B cell (primary cell): ENCODE measurements at regions not wholly inside any gene's neighbourhood (a gene's known extent, or its start where the extent isn't known, plus 50 kb on each side); places are given as distances from the start of the nearest gene placed in this dataset.

ENCODE experiments used
- ATAC-seq: fragments of 200-7000 bp; cut with Tn5 transposase; one replicate; pipeline ENCODE4 v1.10.0; 2021; ENCODE audit warnings: low read depth, mild to moderate bottlenecking, moderate number of reproducible peaks, moderate library complexity
- CTCF ChIA-PET: fragments of 350-600 bp; sonication (Branson Sonifier 250); formaldehyde crosslinking; loops from one replicate; lab custom pipeline; 2021; ENCODE audit warnings: antibody characterized with exemption, inconsistent platforms; lab: Charles Lee
- POLR2A ChIA-PET: fragments of 350-600 bp; sonication (Branson Sonifier 250); formaldehyde crosslinking; loops from one replicate; lab custom pipeline; 2021; ENCODE audit warnings: antibody characterized with exemption; lab: Charles Lee
- DNase-seq: peaks from one replicate; pipeline ENCODE4 v3.0.0; 2013
- H2AFZ ChIP-seq: 2 replicates; pipeline ENCODE4 v1.6.1; 2012; ENCODE audit warnings: mild to moderate bottlenecking, low read depth, low read length; ENCODE audit not compliant: insufficient read depth, poor library complexity, severe bottlenecking
- H3K27ac ChIP-seq, 2 donors: 1 replicate in 1 of 2; 2 replicates in 1 of 2; pipeline ENCODE4 v1.5.1; 2012 to 2013; ENCODE audit warnings: low read length in 2 of 2, mild to moderate bottlenecking in 2 of 2, moderate library complexity in 1 of 2
- H3K27me3 ChIP-seq, 4 experiments: fragments of 200-600 bp in 1 of 4; sonication (generic) in 1 of 4; replicated peaks in 1 of 4; 1 replicate in 2 of 4; 2 replicates in 2 of 4; pipeline versions ENCODE4 v1.6.1 to v1.7.0; 2013 to 2016; ENCODE audit warnings: low read length in 3 of 4, mild to moderate bottlenecking in 2 of 4, mixed read lengths in 1 of 4, moderate library complexity in 1 of 4; ENCODE audit not compliant: insufficient read depth in 4 of 4, control insufficient read depth in 3 of 4; ENCODE audit errors: control extremely low read depth in 1 of 4
- H3K36me3 ChIP-seq, 2 experiments: replicated peaks in 1 of 2; 1 replicate in 1 of 2; 2 replicates in 1 of 2; pipeline versions ENCODE4 v1.6.1 to v1.7.1; 2013; ENCODE audit warnings: low read length in 1 of 2; ENCODE audit not compliant: insufficient read depth in 2 of 2, control insufficient read depth in 1 of 2; ENCODE audit errors: control extremely low read depth in 1 of 2, extremely low read depth in 1 of 2
- H3K4me1 ChIP-seq, 2 donors: fragments of 200-600 bp in 1 of 2; sonication (generic) in 1 of 2; 1 replicate in 1 of 2; 2 replicates in 1 of 2; pipeline versions ENCODE4 v1.5.1 to v1.6.1; 2013 to 2017; ENCODE audit warnings: low read length in 2 of 2; ENCODE audit not compliant: control insufficient read depth in 2 of 2, insufficient read depth in 2 of 2
- H3K4me2 ChIP-seq: replicated peaks from 2 replicates; pipeline ENCODE3; 2012; ENCODE audit warnings: mild to moderate bottlenecking, low read depth, low read length; ENCODE audit not compliant: poor library complexity, severe bottlenecking
- H3K4me3 ChIP-seq, 5 experiments: fragments of 200-600 bp in 1 of 5; sonication (generic) in 1 of 5; 1 replicate in 3 of 5; 2 replicates in 2 of 5; pipeline versions ENCODE4 v1.5.1 to v1.7.0; 2011 to 2016; ENCODE audit warnings: low read length in 4 of 5, mild to moderate bottlenecking in 4 of 5, low read depth in 2 of 5, control low read depth in 1 of 5, moderate library complexity in 1 of 5; ENCODE audit not compliant: insufficient read depth in 1 of 5; ENCODE audit errors: control extremely low read depth in 1 of 5, extremely low read depth in 1 of 5
- H3K79me2 ChIP-seq: fragments of 200-600 bp; sonication (generic); one replicate; pipeline ENCODE4 v1.6.0; 2016; ENCODE audit warnings: low read length; ENCODE audit not compliant: control insufficient read depth, insufficient read depth
- H3K9ac ChIP-seq: fragments of 200-600 bp; sonication (generic); 2 replicates; pipeline ENCODE4 v1.6.1; 2017; ENCODE audit warnings: mild to moderate bottlenecking, low read length, moderate library complexity
- H3K9me3 ChIP-seq, 3 donors: one replicate each; pipeline versions ENCODE4 v1.6.1 to v1.7.1; 2013; ENCODE audit warnings: low read length in 2 of 3; ENCODE audit not compliant: control insufficient read depth in 2 of 3, insufficient read depth in 1 of 3; ENCODE audit errors: control extremely low read depth in 1 of 3
- H4K20me1 ChIP-seq: 2 replicates; pipeline ENCODE4 v1.6.0; 2012; ENCODE audit warnings: mild to moderate bottlenecking, low read length; ENCODE audit not compliant: insufficient read depth, control insufficient read depth, poor library complexity, severe bottlenecking
- H3K27ac Mint-ChIP-seq: one replicate; pipeline ENCODE4 v1.8.0; 2021; ENCODE audit warnings: mixed read lengths
- H3K27me3 Mint-ChIP-seq: one replicate; pipeline ENCODE4 v1.8.0; 2021; ENCODE audit warnings: mixed read lengths
- H3K4me1 Mint-ChIP-seq: one replicate; pipeline ENCODE4 v1.8.0; 2021; ENCODE audit warnings: mixed read lengths
- H3K4me3 Mint-ChIP-seq: one replicate; pipeline ENCODE4 v1.8.0; 2021; ENCODE audit warnings: mixed read lengths
- H3K9me3 Mint-ChIP-seq: one replicate; pipeline ENCODE4 v1.8.0; 2022; ENCODE audit warnings: mixed read lengths; ENCODE audit not compliant: insufficient read depth
- CTCF ChIP-seq: fragments of 200-600 bp; IDR thresholded peaks from one replicate; pipeline ENCODE4 v1.8.0; 2022; ENCODE audit warnings: antibody characterized with exemption, mild to moderate bottlenecking
- EZH2 ChIP-seq: IDR thresholded peaks from 2 replicates; pipeline ENCODE4 v1.6.1; 2012; ENCODE audit warnings: borderline replicate concordance, low read depth, mild to moderate bottlenecking, moderate library complexity, low read length; ENCODE audit not compliant: insufficient read depth, poor library complexity, severe bottlenecking
- WGBS: methylation state at CpG from one replicate; pipeline ENCODE4 v1.1.5; 2013; ENCODE audit warnings: missing lambda C conversion rate; ENCODE audit not compliant: insufficient coverage; 5-methylcytosine and 5-hydroxymethylcytosine counted together
- intact Hi-C: fragments of 100-400 bp; cut with micrococcal nuclease; formaldehyde crosslinking; loops from one replicate; pipeline ENCODE4 v1.10.0; 2022

GRCh38 chr15:60165111-60165510 is 161.0 kb downstream of the FOXB1 start:
- H3K9ac ChIP-seq: no peak overlapping the region
- H3K27ac Mint-ChIP-seq: no peak overlapping the region
- WGBS: 63% methylated on average over 2 of the region's 3 CpGs
- no peaks in the 10 kb centered on the region for H3K36me3 ChIP-seq
- H3K27ac ChIP-seq: no peak overlapping the region
- peaks cover 35% of the 10 kb centered on the region for H3K27me3 Mint-ChIP-seq
- no peak overlapping the region for H3K4me3 ChIP-seq
- H3K4me1 Mint-ChIP-seq: no peaks in the 10 kb centered on the region
- no peak overlapping the region for H2AFZ ChIP-seq
- ChIA-PET POLR2A (no interaction called here), CTCF (no interaction called here)
- H3K4me3 Mint-ChIP-seq: no peak overlapping the region
- no peaks in the 10 kb centered on the region for H3K4me1 ChIP-seq
- H3K27me3 ChIP-seq: peaks cover 0 to 3% (median 0%) of the 10 kb centered on the region in 4 experiments
- no peaks in the 10 kb centered on the region for H3K79me2 ChIP-seq
- no peak overlapping the region for H3K4me2 ChIP-seq
- DNase-seq: no peak
- TF ChIP-seq EZH2 (no peak), CTCF (no peak)
- peaks cover 3% of the 10 kb centered on the region for H3K9me3 Mint-ChIP-seq
- ATAC-seq: no peak
- H3K9me3 ChIP-seq: no peaks in the 10 kb centered on the region
- H4K20me1 ChIP-seq: no peaks in the 10 kb centered on the region
- intact Hi-C loops: no loop called here

- ChIA-PET CTCF (interaction anchor here (0.9 kb wide), 1 partner anchor 480 kb away, joined by 3 read pairs; no protein-coding TSS in a partner anchor), POLR2A (no interaction called here)
- Histone ChIP-seq H3K27me3 (no peaks in the 10 kb centered on the region), H3K4me2 (no peak overlapping the region), H3K79me2 (no peaks in the 10 kb centered on the region), H3K4me3 (no peak overlapping the region), H3K36me3 (no peaks in the 10 kb centered on the region), H3K27ac (no peak overlapping the region), H3K9ac (no peak overlapping the region), H3K4me1 (no peaks in the 10 kb centered on the region), H4K20me1 (no peaks in the 10 kb centered on the region), H2AFZ (no peak overlapping the region), H3K9me3 (no peaks in the 10 kb centered on the region)
- Mint-ChIP-seq H3K27ac (no peak overlapping the region), H3K27me3 (peaks cover 13% of the 10 kb centered on the region), H3K9me3 (no peaks in the 10 kb centered on the region), H3K4me1 (no peaks in the 10 kb centered on the region), H3K4me3 (no peak overlapping the region)
- no peak for DNase-seq
- no peak for ATAC-seq
- intact Hi-C loops: no loop called here
- WGBS: no CpG with 5 or more reads among the region's 1 CpG
- no peak for TF ChIP-seq EZH2
- TF ChIP-seq CTCF: no peak
Observed at GRCh38 chr15:60172143-60172542, 168.0 kb downstream of the FOXB1 start.
